Effector memory CD4-positive, alpha-beta T cell (primary cell): ENCODE measurements at regions not wholly inside any gene's neighbourhood (a gene's known extent, or its start where the extent isn't known, plus 50 kb on each side); places are given as distances from the start of the nearest gene placed in this dataset.

Source experiments
- DNase-seq, 3 donors: peaks; one replicate each; pipeline ENCODE4 v3.0.0-alpha.2; 2020
- H3K27ac ChIP-seq: 2 replicates; pipeline ENCODE4 v1.7.0; 2013; ENCODE audit warnings: mild to moderate bottlenecking, low read length, moderate library complexity; ENCODE audit not compliant: insufficient read depth, poor library complexity, severe bottlenecking
- H3K27me3 ChIP-seq: replicated peaks from 2 replicates; pipeline ENCODE4 v1.7.0; 2013; ENCODE audit warnings: mild to moderate bottlenecking, low read length; ENCODE audit not compliant: insufficient read depth, control insufficient read depth, poor library complexity, severe bottlenecking
- H3K36me3 ChIP-seq: 2 replicates; pipeline ENCODE4 v1.7.0; 2013; ENCODE audit warnings: mild to moderate bottlenecking, low read length, moderate library complexity; ENCODE audit not compliant: control insufficient read depth, insufficient read depth
- H3K4me1 ChIP-seq: 2 replicates; pipeline ENCODE4 v1.7.0; 2013; ENCODE audit warnings: low read length, mild to moderate bottlenecking; ENCODE audit not compliant: control insufficient read depth, insufficient read depth, poor library complexity, severe bottlenecking
- H3K4me3 ChIP-seq: 2 replicates; pipeline ENCODE4 v1.7.0; 2013; ENCODE audit warnings: low read length, low read depth, mild to moderate bottlenecking; ENCODE audit not compliant: insufficient read depth, poor library complexity, severe bottlenecking
- H3K9me3 ChIP-seq: 2 replicates; pipeline ENCODE4 v1.7.0; 2013; ENCODE audit warnings: mild to moderate bottlenecking, low read length, moderate library complexity; ENCODE audit not compliant: control insufficient read depth

- Histone ChIP-seq H3K27ac (no peak overlapping the region), H3K4me1 (no peaks in the 10 kb centered on the region), H3K9me3 (no peaks in the 10 kb centered on the region), H3K27me3 (no peaks in the 10 kb centered on the region), H3K36me3 (no peaks in the 10 kb centered on the region), H3K4me3 (no peak overlapping the region)
- no peak for DNase-seq
These were observed 458.9 kb upstream of the TEX13C start for GRCh38 chrX:124860736-124861135.

- Histone ChIP-seq H3K27ac (no peak overlapping the region), H3K36me3 (no peaks in the 10 kb centered on the region), H3K4me3 (no peak overlapping the region), H3K9me3 (no peaks in the 10 kb centered on the region), H3K27me3 (no peaks in the 10 kb centered on the region), H3K4me1 (no peaks in the 10 kb centered on the region)
- DNase-seq = no peak
These were observed 457.4 kb upstream of the TEX13C start for GRCh38 chrX:124862301-124862700.

- no peak for DNase-seq
- H3K4me3 ChIP-seq = no peak overlapping the region
- H3K9me3 ChIP-seq = no peaks in the 10 kb centered on the region
- no peaks in the 10 kb centered on the region for H3K4me1 ChIP-seq
- no peaks in the 10 kb centered on the region for H3K27me3 ChIP-seq
- no peaks in the 10 kb centered on the region for H3K36me3 ChIP-seq
- no peak overlapping the region for H3K27ac ChIP-seq
These were observed 456.4 kb upstream of the TEX13C start for GRCh38 chrX:124863303-124863702.

DNA sequence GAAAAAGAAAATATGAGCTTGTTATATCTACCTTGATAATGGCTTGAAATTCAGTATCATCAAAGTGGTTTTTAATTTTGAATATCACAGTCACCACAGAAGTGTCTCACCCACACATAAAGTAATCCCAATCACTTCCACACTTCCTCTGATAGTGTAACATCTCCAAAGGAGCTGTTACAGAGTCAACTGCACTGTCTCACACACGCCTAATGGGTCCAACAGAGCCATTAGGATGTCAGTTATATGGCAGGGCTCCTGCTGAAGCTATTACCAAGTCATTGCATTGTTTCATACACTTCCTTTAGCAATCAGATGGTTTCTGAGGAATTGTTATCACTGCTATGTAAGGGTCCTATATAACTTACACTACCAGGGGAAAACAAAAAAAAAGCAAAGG, 432.1 kb upstream of the TEX13C start:
- Histone ChIP-seq H3K4me3 (no peak overlapping the region), H3K27me3 (no peaks in the 10 kb centered on the region), H3K27ac (no peak overlapping the region), H3K4me1 (no peaks in the 10 kb centered on the region), H3K36me3 (no peaks in the 10 kb centered on the region), H3K9me3 (no peaks in the 10 kb centered on the region)
- DNase-seq = no peak

DNA sequence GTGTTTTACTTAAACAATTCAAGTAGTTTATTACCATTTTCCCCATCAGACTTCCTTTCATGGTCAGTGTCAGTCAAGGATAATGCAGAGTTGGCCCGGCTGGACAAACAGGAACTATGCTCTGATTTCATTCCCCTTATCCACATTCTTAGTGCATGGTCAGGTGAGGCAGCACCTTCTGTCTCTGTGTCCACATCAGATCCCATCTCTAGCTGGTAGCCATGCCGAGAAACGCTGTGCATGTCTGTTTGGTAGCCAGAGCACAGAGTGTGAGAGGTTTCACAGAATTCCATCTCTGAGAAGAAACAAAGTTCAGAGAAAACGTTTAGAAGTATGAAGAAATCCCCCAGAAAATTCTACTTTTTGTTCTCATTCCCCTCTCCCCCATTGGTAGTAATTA, 423.7 kb upstream of the TEX13C start:
- no peak for DNase-seq
- Histone ChIP-seq H3K27ac (no peak overlapping the region), H3K4me3 (no peak overlapping the region), H3K4me1 (no peaks in the 10 kb centered on the region), H3K36me3 (no peaks in the 10 kb centered on the region), H3K9me3 (no peaks in the 10 kb centered on the region), H3K27me3 (no peaks in the 10 kb centered on the region)

DNA sequence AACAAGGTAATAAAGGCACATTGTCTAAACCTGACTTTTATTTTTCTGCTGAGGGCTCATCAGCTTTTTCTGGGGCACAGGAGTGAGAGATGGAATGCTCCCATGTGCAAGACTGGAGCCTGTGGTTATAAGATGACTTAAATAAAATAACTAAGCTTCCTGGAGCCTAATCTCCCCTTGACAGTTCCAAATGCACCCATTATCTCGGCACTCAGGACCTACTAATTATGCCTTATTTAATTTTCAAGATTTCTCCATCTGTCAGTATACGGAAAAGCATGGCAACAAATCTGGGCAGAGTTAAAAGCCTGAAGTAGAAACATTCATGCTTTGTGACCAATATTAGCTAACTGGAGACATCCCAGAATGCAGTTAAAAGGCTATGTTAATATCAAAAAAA, 416.7 kb upstream of the TEX13C start:
- no peaks in the 10 kb centered on the region for H3K36me3 ChIP-seq
- no peak overlapping the region for H3K4me3 ChIP-seq

DNA sequence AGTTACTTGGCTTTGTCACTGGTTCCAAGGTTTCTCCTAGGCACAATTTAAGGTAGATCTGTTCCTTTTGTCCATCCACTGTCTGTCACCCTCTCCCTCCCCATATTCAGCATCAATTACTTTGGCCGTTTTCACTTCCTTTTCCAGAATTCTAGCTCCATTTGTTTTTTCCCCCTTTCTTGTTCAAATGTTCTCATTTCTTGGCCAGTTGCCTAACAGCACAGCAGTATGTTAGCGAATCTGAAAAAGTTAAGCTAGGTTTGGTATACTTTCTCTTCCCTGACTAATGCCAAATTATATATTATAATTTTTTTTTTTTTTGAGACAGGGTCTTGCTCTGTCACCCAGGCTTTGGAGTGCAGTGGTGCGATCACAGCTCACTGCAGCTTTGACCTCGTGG, 409.1 kb upstream of the TEX13C start:
- no peak for DNase-seq
- Histone ChIP-seq H3K9me3 (no peaks in the 10 kb centered on the region), H3K27ac (no peak overlapping the region), H3K27me3 (no peaks in the 10 kb centered on the region), H3K4me3 (no peak overlapping the region), H3K36me3 (no peaks in the 10 kb centered on the region), H3K4me1 (no peaks in the 10 kb centered on the region)

More for the DNA sequence above, 416.7 kb upstream of the TEX13C start:
- DNase-seq = no peak
- Histone ChIP-seq H3K27ac (no peak overlapping the region), H3K9me3 (no peaks in the 10 kb centered on the region), H3K27me3 (no peaks in the 10 kb centered on the region), H3K4me1 (no peaks in the 10 kb centered on the region)

DNA sequence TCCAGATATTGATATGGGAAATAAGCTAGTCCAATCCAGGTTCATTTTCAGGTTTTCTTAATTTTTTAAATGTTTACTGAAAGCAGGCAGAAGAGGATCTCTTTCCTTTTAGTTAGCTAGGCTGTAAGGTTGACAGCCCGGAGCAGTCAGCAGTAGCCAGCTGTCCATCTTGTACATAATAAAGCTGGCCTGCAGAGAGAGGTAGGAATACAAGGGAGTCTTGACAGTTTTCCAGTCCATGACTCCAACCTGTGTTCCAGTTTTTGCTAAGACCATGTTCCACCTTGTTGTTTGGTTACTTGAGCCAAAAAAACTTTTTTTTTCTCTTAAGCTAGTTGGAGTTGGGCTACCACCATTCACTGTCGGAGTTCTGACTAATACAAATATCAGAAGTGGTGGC, 402.7 kb upstream of the TEX13C start:
- Histone ChIP-seq H3K4me3 (no peak overlapping the region), H3K9me3 (no peaks in the 10 kb centered on the region), H3K27ac (no peak overlapping the region), H3K36me3 (no peaks in the 10 kb centered on the region), H3K4me1 (no peaks in the 10 kb centered on the region), H3K27me3 (no peaks in the 10 kb centered on the region)
- DNase-seq = no peak

DNA sequence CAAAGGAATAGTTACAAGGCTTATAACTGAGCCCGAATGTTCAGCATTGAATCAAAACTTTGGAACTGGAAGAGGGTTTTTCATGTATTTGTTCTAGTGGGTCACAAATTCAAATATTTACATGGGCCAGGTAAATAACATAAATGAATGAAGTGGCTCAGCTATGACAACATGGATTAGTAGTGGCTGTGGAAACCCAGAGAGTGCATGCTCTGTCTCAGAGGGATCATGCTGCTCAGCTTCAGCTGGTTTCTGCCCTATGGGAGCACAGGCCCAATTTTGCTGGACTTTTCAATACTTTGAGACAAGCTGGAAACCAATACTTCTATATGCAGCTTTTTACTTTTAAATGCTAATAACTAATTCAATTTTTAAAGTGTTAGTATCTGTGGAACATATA, 394.0 kb upstream of the TEX13C start:
- Histone ChIP-seq H3K4me1 (no peaks in the 10 kb centered on the region), H3K27ac (no peak overlapping the region), H3K36me3 (no peaks in the 10 kb centered on the region), H3K9me3 (no peaks in the 10 kb centered on the region), H3K27me3 (no peaks in the 10 kb centered on the region), H3K4me3 (no peak overlapping the region)
- DNase-seq = no peak

DNA sequence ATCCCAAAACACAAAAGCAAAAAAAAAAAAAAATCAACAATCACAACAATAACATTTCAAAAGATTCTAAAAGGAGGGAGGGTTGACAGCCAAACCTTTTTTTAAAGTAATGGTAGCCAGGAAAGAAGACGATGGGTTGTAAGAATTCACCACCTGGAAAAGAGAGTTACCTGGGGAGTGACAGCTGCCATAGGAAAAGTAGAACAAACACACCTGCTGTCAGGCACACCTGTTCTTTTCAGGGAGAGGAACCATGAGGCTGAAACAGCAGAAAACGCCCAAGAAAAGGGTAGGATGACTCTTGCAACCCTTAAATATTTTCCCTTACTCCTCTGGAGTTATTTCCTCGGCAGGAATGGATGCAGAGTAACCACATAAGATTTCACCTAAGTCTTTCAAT, 388.4 kb upstream of the TEX13C start:
- Histone ChIP-seq H3K4me3 (no peak overlapping the region), H3K4me1 (no peaks in the 10 kb centered on the region), H3K36me3 (no peaks in the 10 kb centered on the region), H3K9me3 (no peaks in the 10 kb centered on the region), H3K27ac (no peak overlapping the region), H3K27me3 (no peaks in the 10 kb centered on the region)
- no peak for DNase-seq

GRCh38 chrX:124931958-124932357, 387.7 kb upstream of the TEX13C start:
- H3K4me1 ChIP-seq = no peaks in the 10 kb centered on the region
- H3K9me3 ChIP-seq = no peaks in the 10 kb centered on the region
- no peaks in the 10 kb centered on the region for H3K36me3 ChIP-seq
- no peaks in the 10 kb centered on the region for H3K27me3 ChIP-seq
- H3K27ac ChIP-seq = no peak overlapping the region
- H3K4me3 ChIP-seq = no peak overlapping the region
- DNase-seq = no peak
